Type B pancreatic cell (in vitro differentiated cells): ENCODE measurements at regions not wholly inside any gene's neighbourhood (a gene's known extent, or its start where the extent isn't known, plus 50 kb on each side); places are given as distances from the start of the nearest gene placed in this dataset.

Source experiments
- DNase-seq: peaks from one replicate; pipeline ENCODE4 v3.0.0; 2021; ENCODE audit warnings: mixed read lengths; ENCODE audit not compliant: unreplicated experiment; ENCODE audit errors: extremely low spot score
- H3K27ac Mint-ChIP-seq: 2 replicates; pipeline ENCODE4 v1.8.0; 2021; ENCODE audit warnings: mild to moderate bottlenecking, mixed read lengths
- H3K27me3 Mint-ChIP-seq: 2 replicates; pipeline ENCODE4 v1.8.0; 2021; ENCODE audit warnings: mixed read lengths
- H3K36me3 Mint-ChIP-seq: 2 replicates; pipeline ENCODE4 v1.8.0; 2021; ENCODE audit warnings: mixed read lengths
- H3K4me1 Mint-ChIP-seq: one replicate; pipeline ENCODE4 v1.8.0; 2021; ENCODE audit warnings: mixed read lengths; ENCODE audit not compliant: unreplicated experiment
- H3K4me3 Mint-ChIP-seq: 2 replicates; pipeline ENCODE4 v1.8.0; 2021; ENCODE audit warnings: mild to moderate bottlenecking, mixed read lengths
- H3K9me3 Mint-ChIP-seq: 2 replicates; pipeline ENCODE4 v1.8.0; 2021; ENCODE audit warnings: mixed read lengths
- CTCF ChIP-seq: fragments of 200-600 bp; sonication (generic); conservative IDR thresholded peaks from 2 replicates; pipeline ENCODE4 v1.5.0; 2021; ENCODE audit warnings: antibody characterized with exemption, mild to moderate bottlenecking

DNA sequence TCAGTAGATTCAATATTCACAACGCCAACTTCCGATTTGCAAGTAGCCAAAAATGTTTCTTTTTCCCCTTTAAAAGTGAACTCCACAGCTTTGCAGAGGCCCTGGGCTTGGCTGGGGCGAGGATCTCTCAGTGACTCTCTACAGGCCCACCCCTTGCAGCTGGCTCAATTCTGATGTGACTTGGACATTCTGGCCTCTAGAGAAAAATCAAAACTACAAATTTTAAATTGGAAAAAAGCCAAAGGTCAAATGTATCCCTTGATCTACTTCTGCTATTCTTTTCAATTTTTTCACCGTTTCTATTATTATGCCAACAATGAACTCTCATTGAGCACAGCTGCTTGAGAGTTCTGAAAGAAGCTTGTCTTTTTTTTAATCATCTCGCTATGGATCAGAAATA is 245.9 kb upstream of the HS3ST5 start:
- no peaks in the 10 kb centered on the region for H3K9me3 Mint-ChIP-seq
- no peak for TF ChIP-seq CTCF
- H3K27ac Mint-ChIP-seq: no peak overlapping the region
- H3K27me3 Mint-ChIP-seq: no peaks in the 10 kb centered on the region
- no peaks in the 10 kb centered on the region for H3K36me3 Mint-ChIP-seq
- H3K4me1 Mint-ChIP-seq: no peaks in the 10 kb centered on the region
- H3K4me3 Mint-ChIP-seq: no peak overlapping the region
- no peak for DNase-seq

DNA sequence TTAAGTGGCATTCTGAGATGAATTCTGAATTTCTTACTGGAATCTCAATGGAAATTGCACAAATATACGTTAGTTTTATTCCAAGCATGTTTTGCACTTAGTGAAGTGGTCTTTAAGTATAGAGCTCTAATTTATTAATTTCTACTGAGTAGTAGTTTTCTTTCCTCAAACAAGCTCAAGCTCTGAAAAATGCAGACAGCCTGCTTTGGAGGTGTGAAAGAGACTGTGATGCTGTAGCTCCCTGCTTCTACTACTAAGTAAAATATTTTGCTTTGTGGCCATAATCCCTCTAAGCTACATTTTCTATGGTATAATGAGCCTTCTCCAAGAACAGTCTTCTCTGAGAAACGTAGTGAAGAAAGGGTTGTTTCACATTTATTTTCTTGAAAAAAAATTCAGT is 243.5 kb upstream of the HS3ST5 start:
- no peaks in the 10 kb centered on the region for H3K36me3 Mint-ChIP-seq
- no peaks in the 10 kb centered on the region for H3K27me3 Mint-ChIP-seq
- no peak overlapping the region for H3K27ac Mint-ChIP-seq
- peaks cover 7% of the 10 kb centered on the region for H3K9me3 Mint-ChIP-seq
- TF ChIP-seq CTCF: no peak
- H3K4me3 Mint-ChIP-seq: no peak overlapping the region
- DNase-seq: no peak
- no peaks in the 10 kb centered on the region for H3K4me1 Mint-ChIP-seq

DNA sequence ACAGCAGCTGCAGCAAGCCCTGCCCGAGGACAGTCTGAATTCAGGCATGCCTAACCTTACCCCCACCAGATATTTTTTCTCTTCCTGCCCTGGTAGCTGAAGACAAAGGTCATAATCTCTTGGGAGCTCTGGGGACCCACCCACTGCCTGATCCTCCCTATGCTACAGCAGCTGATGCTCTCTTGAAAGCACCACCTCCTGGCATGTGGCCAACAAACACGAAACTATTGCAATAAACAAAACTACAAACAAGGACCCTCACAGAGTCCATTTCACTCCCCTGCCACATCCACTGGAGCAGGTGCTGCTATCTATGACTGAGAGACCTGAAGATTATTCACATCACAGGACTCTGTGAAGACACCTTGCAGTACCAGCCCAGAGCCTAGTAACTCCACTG is 238.5 kb upstream of the HS3ST5 start:
- Mint-ChIP-seq H3K9me3 (peaks cover 12% of the 10 kb centered on the region), H3K27me3 (peaks cover 3% of the 10 kb centered on the region), H3K36me3 (no peaks in the 10 kb centered on the region), H3K4me3 (no peak overlapping the region), H3K27ac (no peak overlapping the region), H3K4me1 (no peaks in the 10 kb centered on the region)
- no peak for DNase-seq
- no peak for TF ChIP-seq CTCF

DNA sequence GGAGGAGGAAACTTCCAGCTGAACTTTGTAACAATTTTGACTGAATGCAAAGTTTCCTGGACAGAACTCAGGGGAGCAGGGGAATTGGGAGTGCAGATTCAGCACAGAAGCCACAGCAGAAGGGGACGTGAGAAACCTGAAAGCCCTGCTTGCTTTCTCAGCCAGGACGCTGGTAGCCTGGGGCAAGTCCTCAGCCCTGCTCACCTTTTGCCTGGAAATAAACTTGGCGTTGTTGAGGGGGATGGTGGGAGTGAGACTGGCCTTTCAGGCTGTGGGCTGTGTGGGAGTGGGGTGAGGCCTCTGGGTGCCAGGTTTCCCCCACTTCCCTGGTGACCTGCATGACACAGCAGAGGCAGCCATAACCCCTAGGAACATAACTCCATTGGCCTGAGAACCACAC is 238.1 kb upstream of the HS3ST5 start:
- DNase-seq: no peak
- Mint-ChIP-seq H3K27me3 (peaks cover 3% of the 10 kb centered on the region), H3K9me3 (peaks cover 12% of the 10 kb centered on the region), H3K4me1 (no peaks in the 10 kb centered on the region), H3K27ac (no peak overlapping the region), H3K4me3 (no peak overlapping the region), H3K36me3 (no peaks in the 10 kb centered on the region)
- no peak for TF ChIP-seq CTCF

DNA sequence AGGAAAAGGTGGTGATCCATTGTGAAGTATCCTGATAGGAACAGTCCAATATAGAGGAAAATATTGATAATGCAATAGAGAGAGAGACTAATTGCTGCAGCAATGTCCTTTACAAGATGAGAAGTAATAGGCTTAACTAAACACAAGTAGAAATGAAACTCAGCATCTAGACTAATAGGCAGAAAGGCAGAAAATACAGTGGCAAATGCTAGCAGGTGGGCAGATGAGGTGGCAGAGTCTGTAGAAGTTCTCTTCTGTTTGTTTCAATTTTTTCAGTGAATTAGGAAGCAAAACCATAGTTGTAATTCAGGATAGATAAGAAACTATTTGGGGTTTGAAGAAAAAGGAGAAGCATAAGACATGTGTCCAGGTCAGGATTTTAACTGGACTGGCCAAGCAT is 236.7 kb upstream of the HS3ST5 start:
- Mint-ChIP-seq H3K27ac (no peak overlapping the region), H3K4me1 (no peaks in the 10 kb centered on the region), H3K27me3 (peaks cover 3% of the 10 kb centered on the region), H3K4me3 (no peak overlapping the region), H3K36me3 (no peaks in the 10 kb centered on the region), H3K9me3 (peaks cover 12% of the 10 kb centered on the region)
- no peak for DNase-seq
- no peak for TF ChIP-seq CTCF

DNA sequence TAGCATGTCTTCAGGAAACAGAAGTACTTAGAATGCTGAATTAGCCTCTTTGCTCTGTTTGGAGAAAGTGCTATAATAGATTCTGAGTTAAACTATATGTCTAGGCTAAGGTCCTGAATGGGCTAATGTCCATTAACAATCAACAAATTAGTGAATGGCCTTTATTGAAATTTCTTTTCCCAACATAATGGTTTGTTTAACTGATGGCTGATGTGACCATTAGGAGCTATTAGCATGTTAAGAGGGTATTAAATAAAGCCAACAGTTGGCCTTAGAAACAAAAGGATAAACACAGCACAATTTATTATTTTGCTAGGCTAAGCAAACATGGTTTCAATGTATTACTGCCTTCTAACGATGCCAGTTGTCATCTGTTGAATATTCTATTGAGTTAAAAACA is 234.3 kb upstream of the HS3ST5 start:
- Mint-ChIP-seq H3K9me3 (peaks cover 17% of the 10 kb centered on the region), H3K4me3 (no peak overlapping the region), H3K27ac (no peak overlapping the region), H3K4me1 (no peaks in the 10 kb centered on the region), H3K27me3 (peaks cover 3% of the 10 kb centered on the region), H3K36me3 (no peaks in the 10 kb centered on the region)
- no peak for TF ChIP-seq CTCF
- DNase-seq: no peak
